NCI-H146 treated with DMSO at 0.1 percent for 48 hours (cell line): ENCODE measurements at regions not wholly inside any gene's neighbourhood (a gene's known extent, or its start where the extent isn't known, plus 50 kb on each side); places are given as distances from the start of the nearest gene placed in this dataset.
"Not testable (repeated sequence)": the region's sequence is repeated elsewhere in the genome, so short reads cannot be mapped to it uniquely, and the experiment has no call there.

Experiments
- DNase-seq: peaks from one replicate; lab custom pipeline; 2025; ENCODE audit not compliant: unreplicated experiment; lab: John Stamatoyannopoulos, UW

DNA sequence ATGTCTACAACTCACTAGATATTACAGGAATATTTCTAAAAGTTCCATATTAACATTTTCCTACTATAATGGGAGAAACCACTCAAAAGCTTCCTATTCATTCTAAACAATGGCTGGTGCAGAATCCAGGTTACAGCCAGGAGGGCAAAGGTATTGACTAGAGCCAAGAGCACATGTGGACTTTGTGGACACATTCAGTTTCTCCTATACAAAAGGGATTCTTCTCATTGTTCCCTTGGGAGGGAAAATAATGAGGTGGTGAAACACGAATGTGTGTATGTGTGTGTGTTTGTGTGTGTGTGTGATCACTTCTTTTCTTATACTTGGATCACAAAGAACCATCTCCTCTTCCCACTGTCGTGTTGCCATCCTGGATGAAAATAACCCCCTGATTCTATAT is 1000.0 kb downstream of the ADGRL2 start:
- DNase-seq: no peak

GRCh38 chr1:82799261-82799660 is 998.5 kb downstream of the ADGRL2 start:
- DNase-seq: no peak

- no peak for DNase-seq
Observed at GRCh38 chr1:82795508-82796149, 994.9 kb downstream of the ADGRL2 start.

DNA sequence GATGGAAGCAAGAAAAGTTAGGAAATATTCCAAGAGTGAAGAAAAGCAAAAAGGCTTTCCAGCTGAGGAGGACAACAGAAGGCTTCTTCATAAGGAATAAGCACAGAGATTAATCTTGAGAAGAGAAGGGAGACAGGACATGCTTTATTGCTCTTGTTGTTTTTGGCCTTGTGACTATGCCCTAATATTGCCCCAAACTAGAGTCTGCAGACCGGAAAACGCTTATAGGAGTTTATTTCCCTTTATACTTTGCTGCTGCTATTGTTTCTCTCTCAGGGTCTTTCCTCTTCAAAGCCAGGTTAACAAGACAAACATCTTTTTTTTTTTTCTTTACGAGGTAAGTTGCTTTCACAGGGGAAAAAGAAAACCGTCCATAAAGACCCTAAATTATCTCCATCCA is 991.4 kb downstream of the ADGRL2 start:
- no peak for DNase-seq

DNA sequence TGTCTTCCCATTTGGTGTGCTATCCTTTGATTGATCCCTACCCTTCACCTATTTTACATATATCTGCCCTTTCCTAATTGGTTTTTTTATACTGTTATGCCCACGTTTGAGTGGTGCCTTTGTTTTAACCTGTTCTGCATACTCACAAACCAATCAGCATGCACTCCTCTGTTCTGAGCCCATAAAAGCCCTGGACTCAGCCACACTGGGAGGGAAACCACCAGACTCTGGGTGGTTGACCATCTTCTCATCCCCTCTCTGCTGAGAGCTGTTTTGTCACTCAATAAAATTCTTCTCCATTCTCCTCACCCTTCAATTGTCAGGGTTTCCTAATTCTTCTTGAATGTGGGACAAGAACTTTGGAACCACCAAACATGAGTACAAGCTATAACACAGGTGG is 989.8 kb downstream of the ADGRL2 start:
- no peak for DNase-seq

DNA sequence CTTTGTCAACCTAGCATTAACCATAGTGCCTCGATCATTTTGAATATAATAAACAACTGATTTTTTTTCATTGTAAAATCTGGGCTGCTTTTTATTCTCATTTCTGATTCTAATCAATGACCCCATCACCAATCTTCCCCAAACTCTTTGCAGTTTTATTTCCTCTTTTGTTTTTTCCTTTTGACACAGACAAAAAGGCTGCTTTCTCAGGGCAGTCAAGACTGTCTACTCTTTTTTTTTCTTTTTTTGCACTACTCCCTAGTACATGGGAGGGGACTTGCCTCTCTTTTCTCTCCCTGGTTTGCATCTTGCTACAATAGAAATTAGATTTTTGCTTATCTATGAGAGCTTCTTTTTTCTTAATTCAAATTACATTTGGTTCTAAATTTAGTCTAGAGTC is 987.9 kb downstream of the ADGRL2 start:
- DNase-seq: no peak

DNA sequence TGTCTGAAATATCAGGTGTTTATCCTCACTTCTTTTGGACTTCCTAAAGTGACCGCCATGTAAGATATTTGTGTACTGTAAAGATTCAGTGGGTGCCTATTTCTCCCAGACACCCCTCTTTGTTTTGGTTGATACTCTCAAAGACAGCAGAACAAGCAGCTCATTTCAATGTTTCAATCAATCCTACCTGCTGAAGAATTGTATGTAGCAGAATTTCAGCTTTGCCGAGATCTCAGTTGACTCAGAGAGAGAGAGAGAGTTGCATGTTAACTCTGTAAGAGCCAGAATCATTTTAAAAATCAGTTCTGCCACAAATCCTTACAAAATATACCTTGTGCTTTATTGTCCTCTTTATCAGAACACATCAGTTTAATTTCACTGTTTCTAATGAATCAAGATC is 987.3 kb downstream of the ADGRL2 start:
- no peak for DNase-seq

DNA sequence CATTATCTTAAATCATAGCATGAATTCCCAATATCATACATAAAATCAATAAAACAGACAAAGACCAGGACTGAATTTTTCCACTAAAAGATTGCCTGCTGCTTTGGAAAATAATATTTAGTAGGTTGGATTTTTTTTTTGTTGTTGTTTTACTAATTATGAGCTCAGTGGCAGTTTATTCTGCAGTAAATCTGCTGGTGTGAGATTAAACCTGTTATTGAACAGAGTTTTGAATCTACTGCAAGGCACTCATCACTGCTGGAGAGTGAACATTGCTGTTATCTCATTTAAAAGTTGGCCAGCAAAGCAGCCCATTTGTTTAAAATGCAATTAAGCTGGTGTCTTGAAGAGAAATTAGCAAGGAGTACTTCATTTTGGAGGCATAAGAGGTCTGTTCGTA is 986.1 kb downstream of the ADGRL2 start:
- no peak for DNase-seq

DNA sequence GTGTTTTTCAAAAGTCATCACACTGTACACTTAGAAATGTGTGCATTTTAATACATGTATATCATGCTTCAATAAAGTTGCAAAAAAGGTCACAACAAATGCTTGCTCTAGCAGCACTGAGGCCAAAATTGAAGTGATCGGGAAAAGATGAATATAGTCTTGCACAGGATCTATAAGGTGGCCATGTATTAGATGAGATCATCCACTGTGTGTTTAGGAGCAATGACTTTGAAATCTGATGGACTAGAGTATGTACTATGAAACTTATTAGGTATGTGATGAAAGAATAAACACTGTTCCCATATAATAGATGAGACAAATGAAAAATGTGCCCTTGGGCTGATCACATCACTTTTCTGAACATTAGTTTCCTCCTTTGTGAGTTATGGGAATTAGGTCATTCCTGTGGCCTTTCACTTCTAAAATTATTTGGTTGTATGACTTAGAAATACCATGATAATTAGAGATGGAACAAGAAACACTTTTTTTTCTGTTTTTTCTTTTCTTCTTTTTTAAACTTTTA is 984.6 kb downstream of the ADGRL2 start:
- no peak for DNase-seq

DNA sequence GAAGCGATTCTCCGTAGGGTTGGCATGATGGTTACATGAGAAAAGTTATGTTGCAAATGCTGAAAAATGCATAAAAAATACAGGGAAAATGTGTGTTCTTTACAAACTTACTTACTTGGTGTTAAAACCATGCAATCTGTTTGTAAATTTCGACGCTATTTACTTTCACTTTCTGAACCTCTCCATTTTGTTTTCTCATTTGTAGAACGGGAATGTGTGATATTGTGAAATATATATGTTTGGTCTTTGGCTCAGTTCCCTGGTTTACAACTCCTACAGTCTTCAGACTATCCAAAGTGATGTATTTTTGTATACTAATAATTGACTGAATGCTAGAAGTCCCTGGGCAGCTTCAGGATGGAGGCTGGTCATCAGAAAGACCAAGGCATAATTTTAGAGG is 982.3 kb downstream of the ADGRL2 start:
- DNase-seq: no peak

DNA sequence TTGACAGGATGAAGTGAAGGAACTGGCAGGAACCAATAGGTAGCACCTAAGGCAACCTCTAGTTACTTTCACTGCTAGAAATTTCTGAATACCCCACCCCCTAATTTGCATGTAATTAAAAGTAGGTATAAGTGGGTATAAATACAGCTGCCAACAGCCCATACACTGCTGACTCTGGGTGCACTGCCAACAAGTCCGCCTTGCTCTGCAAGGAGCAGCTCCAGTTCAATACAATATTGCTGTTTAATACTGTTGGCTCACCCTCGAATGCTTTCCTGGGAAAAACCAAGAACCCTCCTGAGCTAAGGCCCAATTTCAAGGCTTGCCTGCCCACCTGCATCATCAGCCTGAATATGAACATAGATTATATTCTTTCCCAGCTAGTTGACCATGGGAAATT is 981.9 kb downstream of the ADGRL2 start:
- no peak for DNase-seq

- no peak for DNase-seq
Observed at GRCh38 chr1:82778612-82779011, 977.9 kb downstream of the ADGRL2 start.

DNA sequence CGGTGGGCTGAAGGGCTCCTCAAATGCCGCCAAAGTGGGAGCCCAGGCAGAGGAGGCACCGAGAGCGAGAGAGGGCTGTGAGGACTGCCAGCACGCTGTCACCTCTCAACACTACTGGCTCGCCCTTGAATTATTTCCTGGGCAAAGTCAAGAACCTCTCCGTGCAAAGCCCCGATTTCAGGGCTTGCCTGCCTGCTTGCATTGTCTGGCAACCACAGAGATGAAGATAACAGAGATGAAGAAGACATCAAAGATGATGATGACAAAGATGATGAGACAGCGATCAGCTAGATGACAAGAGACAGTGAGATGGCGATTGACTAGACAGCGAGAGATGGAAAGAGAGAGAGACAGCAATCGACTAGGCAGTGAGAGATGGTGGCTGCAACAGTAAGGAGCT is 976.5 kb downstream of the ADGRL2 start:
- no peak for DNase-seq

DNA sequence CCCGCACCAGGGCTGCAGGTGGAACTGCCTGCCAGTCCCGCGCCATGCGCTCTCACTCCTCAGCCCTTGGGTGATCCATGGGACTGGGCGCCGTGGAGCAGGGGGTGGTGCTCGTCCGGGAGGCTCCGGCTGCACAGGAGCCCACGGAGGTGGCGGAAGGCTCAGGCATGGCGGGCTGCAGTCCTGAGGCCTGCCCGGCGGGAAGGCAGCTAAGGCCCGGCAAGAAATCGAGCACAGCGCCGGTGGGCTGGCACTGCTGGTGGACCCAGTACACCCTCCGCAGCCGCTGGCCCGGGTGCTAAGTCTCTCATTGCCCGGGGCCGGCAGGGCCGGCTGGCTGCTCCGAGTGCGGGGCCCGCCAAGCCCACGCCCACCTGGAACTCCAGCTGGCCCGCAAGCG is 976.0 kb downstream of the ADGRL2 start:
- not testable (repeated sequence) for DNase-seq

DNA sequence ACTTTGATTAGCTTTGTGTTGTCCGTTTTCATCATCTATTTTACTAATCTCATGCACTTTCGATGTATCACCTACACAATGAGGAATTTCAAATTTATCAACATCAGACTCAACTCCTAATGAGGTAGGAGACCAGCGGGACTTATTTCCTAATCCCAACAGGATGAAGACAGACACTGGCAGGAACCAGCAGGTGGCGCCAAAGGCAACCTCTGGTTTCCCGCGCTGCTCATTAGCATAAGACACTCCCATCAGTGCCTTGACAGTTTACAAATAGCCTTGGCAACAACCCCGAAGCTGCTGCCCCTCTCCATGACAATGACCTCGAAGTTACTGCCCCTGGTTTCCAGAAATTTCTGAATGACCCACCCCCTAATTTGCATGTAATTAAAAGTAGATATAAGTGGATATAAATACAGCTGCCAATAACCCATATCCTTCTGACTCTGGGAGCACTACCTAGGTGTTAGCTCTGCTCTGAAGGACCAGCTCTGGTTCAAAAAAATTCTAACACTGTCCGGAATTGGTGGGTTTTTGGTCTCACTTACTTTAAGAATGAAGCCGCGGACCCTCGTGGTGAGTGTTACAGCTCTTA is 974.8 kb downstream of the ADGRL2 start:
- no peak for DNase-seq

- no peak for DNase-seq
Observed at GRCh38 chr1:82762829-82763532, 962.2 kb downstream of the ADGRL2 start.

- DNase-seq: no peak
Observed at GRCh38 chr1:82759035-82759434, 958.3 kb downstream of the ADGRL2 start.

- no peak for DNase-seq
Observed at GRCh38 chr1:82755671-82756070, 954.9 kb downstream of the ADGRL2 start.

DNA sequence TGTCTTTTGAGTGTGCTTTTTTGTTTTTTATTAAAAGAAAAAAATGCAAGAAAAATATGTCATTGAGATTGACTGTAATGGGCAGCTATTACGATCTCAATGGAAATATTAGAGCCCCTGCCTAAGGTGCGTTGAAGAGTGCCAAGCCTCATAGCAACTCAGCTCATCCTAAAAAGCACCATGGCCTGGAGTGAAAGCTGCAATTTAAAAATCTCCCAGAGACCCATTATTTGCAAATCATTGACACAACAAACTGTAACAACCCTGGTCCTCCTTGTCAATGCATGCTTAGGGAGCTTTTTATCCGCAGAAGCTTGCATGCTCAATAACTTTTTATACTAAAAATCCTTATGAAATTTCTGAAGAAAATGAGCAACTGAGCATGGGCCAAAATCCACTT is 954.5 kb downstream of the ADGRL2 start:
- no peak for DNase-seq

DNA sequence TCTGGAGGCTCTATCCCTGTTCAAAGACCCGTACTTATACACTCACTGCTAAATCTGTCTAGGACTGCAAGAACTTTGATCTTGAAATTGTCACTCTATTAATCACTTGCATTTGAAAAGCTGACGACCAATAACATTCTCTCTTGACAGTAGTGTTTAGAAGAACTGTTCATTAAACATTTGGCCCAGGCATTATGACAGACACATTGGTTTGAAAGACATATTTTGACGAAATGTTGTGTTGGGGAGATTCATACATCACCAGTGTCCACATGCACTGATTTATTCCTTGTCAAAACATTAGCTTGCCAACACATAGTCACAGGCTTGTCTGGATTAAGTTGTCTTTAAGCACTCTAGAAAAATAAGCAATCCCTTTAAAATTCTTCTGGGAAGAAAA is 951.3 kb downstream of the ADGRL2 start:
- DNase-seq: no peak

DNA sequence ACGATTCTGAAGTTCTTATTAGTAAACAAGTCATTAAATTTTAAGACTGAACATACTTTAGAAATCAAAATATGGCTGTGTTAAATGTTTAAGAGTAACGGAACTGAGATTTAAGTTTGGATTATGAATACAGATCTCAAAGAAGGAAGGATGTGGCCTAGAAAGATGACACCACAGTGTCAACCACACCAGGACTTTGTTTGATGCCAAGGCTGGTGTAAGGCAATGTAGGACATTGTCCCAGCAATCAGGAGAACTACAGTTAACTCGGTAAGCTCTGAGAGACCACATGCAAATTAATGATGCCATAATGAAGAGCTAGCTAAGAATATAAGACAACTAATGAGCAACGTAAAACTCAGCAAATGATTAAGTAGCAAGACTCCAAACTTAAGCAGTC is 932.9 kb downstream of the ADGRL2 start:
- no peak for DNase-seq

- DNase-seq: no peak
Observed at GRCh38 chr1:82731216-82731615, 930.5 kb downstream of the ADGRL2 start.
